ENCODE measurements at regions not wholly inside any gene's neighbourhood (a gene's known extent, or its start where the extent isn't known, plus 50 kb on each side); places are given as distances from the start of the nearest gene placed in this dataset.

- DNase-seq (ENCODE audit: low spot score): no peak
Observed at GRCh38 chr9:111195766-111196165, 134.3 kb downstream of the OR2K2 start.

- no peak for DNase-seq (ENCODE audit: low spot score)
Observed at GRCh38 chr9:111193095-111193494, 136.9 kb downstream of the OR2K2 start.

GRCh38 chr9:111192650-111193049 lies 137.4 kb downstream of the OR2K2 start:
- DNase-seq (ENCODE audit: low spot score): no peak

GRCh38 chr9:111190347-111190746 lies 139.7 kb downstream of the OR2K2 start:
- no peak for DNase-seq (ENCODE audit: low spot score)

GRCh38 chr9:111187376-111187775 lies 142.6 kb downstream of the OR2K2 start:
- no peak for DNase-seq (ENCODE audit: low spot score)

GRCh38 chr9:111186021-111186530 lies 143.9 kb downstream of the OR2K2 start:
- no peak for DNase-seq (ENCODE audit: low spot score)

GRCh38 chr9:111180811-111181210 lies 142.5 kb upstream of the LPAR1 start:
- no peak for DNase-seq (ENCODE audit: low spot score)

- no peak for DNase-seq (ENCODE audit: low spot score)
Observed at GRCh38 chr9:111179577-111179976, 141.3 kb upstream of the LPAR1 start.

- DNase-seq (ENCODE audit: low spot score): no peak
Observed at GRCh38 chr9:111178331-111179055, 140.2 kb upstream of the LPAR1 start.

- DNase-seq (ENCODE audit: low spot score): no peak
Observed at GRCh38 chr9:111176511-111176910, 138.2 kb upstream of the LPAR1 start.

GRCh38 chr9:111175350-111175749 lies 137.1 kb upstream of the LPAR1 start:
- no peak for DNase-seq (ENCODE audit: low spot score)

- DNase-seq (ENCODE audit: low spot score): no peak
Observed at GRCh38 chr9:111167341-111167740, 129.1 kb upstream of the LPAR1 start.

GRCh38 chr9:111163716-111164389 lies 125.6 kb upstream of the LPAR1 start:
- no peak for DNase-seq (ENCODE audit: low spot score)

GRCh38 chr9:111162026-111162425 lies 123.8 kb upstream of the LPAR1 start:
- no peak for DNase-seq (ENCODE audit: low spot score)

- no peak for DNase-seq (ENCODE audit: low spot score)
Observed at GRCh38 chr9:111161015-111161415, 122.7 kb upstream of the LPAR1 start.

- DNase-seq (ENCODE audit: low spot score): no peak
Observed at GRCh38 chr9:111158999-111159398, 120.7 kb upstream of the LPAR1 start.

- DNase-seq (ENCODE audit: low spot score): no peak
Observed at GRCh38 chr9:111158363-111158762, 120.1 kb upstream of the LPAR1 start.

GRCh38 chr9:111154081-111154562 lies 115.9 kb upstream of the LPAR1 start:
- no peak for DNase-seq (ENCODE audit: low spot score)

- no peak for DNase-seq (ENCODE audit: low spot score)
Observed at GRCh38 chr9:111152614-111153406, 114.5 kb upstream of the LPAR1 start.

- DNase-seq (ENCODE audit: low spot score): no peak
Observed at GRCh38 chr9:111151537-111151936, 113.3 kb upstream of the LPAR1 start.

- no peak for DNase-seq (ENCODE audit: low spot score)
Observed at GRCh38 chr9:111150181-111150580, 111.9 kb upstream of the LPAR1 start.

- DNase-seq (ENCODE audit: low spot score): no peak
Observed at GRCh38 chr9:111149018-111149759, 110.9 kb upstream of the LPAR1 start.

All from iPS-NIHi11 (cell line).